SU-DHL-6 (cell line): ENCODE measurements at regions not wholly inside any gene's neighbourhood (a gene's known extent, or its start where the extent isn't known, plus 50 kb on each side); places are given as distances from the start of the nearest gene placed in this dataset.

Source experiments
- H2AFZ ChIP-seq: fragments of 200-600 bp; sonication (generic); 2 replicates; pipeline ENCODE4 v1.6.1; 2014; ENCODE audit warnings: low read depth, mild to moderate bottlenecking, moderate library complexity, mixed read lengths, antibody characterized with exemption, low read length; ENCODE audit not compliant: severe bottlenecking
- H3F3A ChIP-seq: fragments of 200-600 bp; shearing (Covaris generic); 2 replicates; pipeline ENCODE4 v1.6.0; 2016; ENCODE audit warnings: antibody characterized with exemption, mild to moderate bottlenecking; ENCODE audit not compliant: insufficient read depth
- H3K27ac ChIP-seq: fragments of 200-600 bp; sonication (generic); 2 replicates; pipeline ENCODE4 v1.5.1; 2016; ENCODE audit warnings: low read depth, mild to moderate bottlenecking, low read length, moderate library complexity, mixed read lengths
- H3K27me3 ChIP-seq: fragments of 200-600 bp; sonication (generic), shearing (Covaris generic); 2 replicates; pipeline ENCODE4 v1.6.0; 2014; ENCODE audit warnings: mild to moderate bottlenecking, low read length
- H3K36me3 ChIP-seq: fragments of 200-600 bp; sonication (generic); 2 replicates; pipeline ENCODE4 v1.6.1; 2014; ENCODE audit warnings: mild to moderate bottlenecking, low read length, mixed read lengths
- H3K4me2 ChIP-seq: fragments of 300-600, 200-600 bp; shearing (Covaris generic), sonication (generic); 2 replicates; pipeline ENCODE4 v1.6.0; 2014; ENCODE audit warnings: low read length, low read depth, mild to moderate bottlenecking; ENCODE audit not compliant: poor library complexity, severe bottlenecking
- H3K4me3 ChIP-seq: fragments of 200-600 bp; sonication (generic); 2 replicates; pipeline ENCODE4 v1.5.1; 2014; ENCODE audit warnings: antibody characterized with exemption, low read length, mild to moderate bottlenecking, mixed read lengths; ENCODE audit not compliant: insufficient read depth, poor library complexity, severe bottlenecking
- H3K79me2 ChIP-seq: fragments of 200-600 bp; sonication (generic); 2 replicates; pipeline ENCODE4 v1.6.1; 2014; ENCODE audit warnings: mild to moderate bottlenecking, low read length, moderate library complexity; ENCODE audit not compliant: insufficient read depth
- H3K9ac ChIP-seq: fragments of 200-600 bp; sonication (generic); 2 replicates; pipeline ENCODE4 v1.7.0; 2014; ENCODE audit warnings: mild to moderate bottlenecking, low read length
- H3K9me2 ChIP-seq: fragments of 200-600 bp; sonication (generic); replicated peaks from 2 replicates; pipeline ENCODE4 v1.6.1; 2014; ENCODE audit warnings: low read length; ENCODE audit not compliant: insufficient read depth
- H3K9me3 ChIP-seq: fragments of 200-600 bp; sonication (generic); 2 replicates; pipeline ENCODE4 v1.6.1; 2014; ENCODE audit warnings: low read length, mixed read lengths; ENCODE audit not compliant: insufficient read depth
- H4K20me1 ChIP-seq: fragments of 200-600 bp; sonication (generic); 2 replicates; pipeline ENCODE4 v1.6.1; 2014; ENCODE audit warnings: low read depth, mild to moderate bottlenecking, antibody characterized with exemption, low read length, moderate library complexity, mixed read lengths
- EZH2phosphoT487 ChIP-seq: fragments of 200-600 bp; sonication (generic), shearing (Covaris generic); conservative IDR thresholded peaks from 2 replicates; pipeline ENCODE4 v1.6.1; 2018; ENCODE audit warnings: mild to moderate bottlenecking, antibody characterized with exemption, low read length, moderate library complexity, mixed read lengths
- TF ChIP-seq, protein P1 (sequence below): fragments of 200-600 bp; sonication (generic); IDR thresholded peaks from one replicate; pipeline ENCODE4 v1.5.1; 2017; ENCODE audit warnings: antibody characterized with exemption, mild to moderate bottlenecking, low read length, moderate library complexity; ENCODE audit not compliant: insufficient read depth, poor library complexity, severe bottlenecking

DNA sequence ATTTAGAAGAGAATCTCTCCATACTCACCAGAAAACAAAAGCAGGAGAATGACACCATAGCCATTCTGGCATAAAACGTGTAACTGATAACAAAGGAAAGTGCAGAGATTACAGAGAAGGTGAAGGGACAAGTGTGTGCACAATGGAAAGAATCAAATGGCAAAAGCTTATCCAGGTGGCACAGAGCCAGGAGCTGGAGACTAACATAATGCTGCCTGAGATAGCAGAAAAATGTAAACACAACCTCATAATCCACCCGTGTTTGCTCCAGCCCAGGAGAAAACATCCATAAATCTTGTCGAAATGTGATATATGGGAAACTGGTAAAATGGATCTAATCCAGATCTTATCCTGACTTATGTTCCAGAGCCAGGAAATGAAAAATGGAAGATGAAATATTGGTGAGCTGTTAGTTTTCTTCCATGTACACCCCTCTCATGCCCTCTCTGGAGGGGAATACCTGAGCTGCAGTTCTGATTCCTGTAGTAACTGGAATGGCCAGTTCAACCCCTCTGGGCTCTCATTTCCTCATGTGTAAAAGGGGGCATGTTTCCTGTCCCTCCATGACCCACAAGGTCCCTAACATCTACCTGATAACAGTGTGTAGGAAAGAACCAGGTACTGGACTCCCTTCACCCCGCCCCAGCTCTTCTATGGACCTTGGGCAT lies 212.3 kb upstream of the DAPK1 start:
- H3K36me3 ChIP-seq = no peaks in the 10 kb centered on the region
- no peak overlapping the region for H2AFZ ChIP-seq
- no peak overlapping the region for H3K4me2 ChIP-seq
- no peaks in the 10 kb centered on the region for H3K9me3 ChIP-seq
- H3K27ac ChIP-seq = no peak overlapping the region
- TF ChIP-seq, protein P1, sequence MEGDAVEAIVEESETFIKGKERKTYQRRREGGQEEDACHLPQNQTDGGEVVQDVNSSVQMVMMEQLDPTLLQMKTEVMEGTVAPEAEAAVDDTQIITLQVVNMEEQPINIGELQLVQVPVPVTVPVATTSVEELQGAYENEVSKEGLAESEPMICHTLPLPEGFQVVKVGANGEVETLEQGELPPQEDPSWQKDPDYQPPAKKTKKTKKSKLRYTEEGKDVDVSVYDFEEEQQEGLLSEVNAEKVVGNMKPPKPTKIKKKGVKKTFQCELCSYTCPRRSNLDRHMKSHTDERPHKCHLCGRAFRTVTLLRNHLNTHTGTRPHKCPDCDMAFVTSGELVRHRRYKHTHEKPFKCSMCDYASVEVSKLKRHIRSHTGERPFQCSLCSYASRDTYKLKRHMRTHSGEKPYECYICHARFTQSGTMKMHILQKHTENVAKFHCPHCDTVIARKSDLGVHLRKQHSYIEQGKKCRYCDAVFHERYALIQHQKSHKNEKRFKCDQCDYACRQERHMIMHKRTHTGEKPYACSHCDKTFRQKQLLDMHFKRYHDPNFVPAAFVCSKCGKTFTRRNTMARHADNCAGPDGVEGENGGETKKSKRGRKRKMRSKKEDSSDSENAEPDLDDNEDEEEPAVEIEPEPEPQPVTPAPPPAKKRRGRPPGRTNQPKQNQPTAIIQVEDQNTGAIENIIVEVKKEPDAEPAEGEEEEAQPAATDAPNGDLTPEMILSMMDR = no peak
- no peak for TF ChIP-seq EZH2phosphoT487
- no peaks in the 10 kb centered on the region for H3K9me2 ChIP-seq
- no peak overlapping the region for H3K9ac ChIP-seq
- H3K27me3 ChIP-seq = no peaks in the 10 kb centered on the region
- no peaks in the 10 kb centered on the region for H3K79me2 ChIP-seq
- H3F3A ChIP-seq = no peaks in the 10 kb centered on the region
- H3K4me3 ChIP-seq = no peak overlapping the region
- H4K20me1 ChIP-seq = no peaks in the 10 kb centered on the region

GRCh38 chr9:87286506-87286905 lies 211.2 kb upstream of the DAPK1 start:
- Histone ChIP-seq H3K9me3 (no peaks in the 10 kb centered on the region), H3K9ac (no peak overlapping the region), H3K79me2 (no peaks in the 10 kb centered on the region), H3K27ac (no peak overlapping the region), H2AFZ (no peak overlapping the region), H4K20me1 (no peaks in the 10 kb centered on the region), H3K36me3 (no peaks in the 10 kb centered on the region), H3F3A (no peaks in the 10 kb centered on the region), H3K9me2 (no peaks in the 10 kb centered on the region), H3K4me3 (no peak overlapping the region), H3K4me2 (no peak overlapping the region), H3K27me3 (no peaks in the 10 kb centered on the region)
- TF ChIP-seq EZH2phosphoT487 = no peak
- TF ChIP-seq, protein P1 = no peak

GRCh38 chr9:87290241-87291052 lies 207.2 kb upstream of the DAPK1 start:
- no peaks in the 10 kb centered on the region for H3K9me2 ChIP-seq
- no peaks in the 10 kb centered on the region for H3K27me3 ChIP-seq
- H3K27ac ChIP-seq = no peak overlapping the region
- H3K79me2 ChIP-seq = no peaks in the 10 kb centered on the region
- no peak for TF ChIP-seq EZH2phosphoT487
- TF ChIP-seq, protein P1 = no peak
- H3K36me3 ChIP-seq = no peaks in the 10 kb centered on the region
- no peaks in the 10 kb centered on the region for H3K9me3 ChIP-seq
- H3K4me3 ChIP-seq = no peak overlapping the region
- no peak overlapping the region for H3K4me2 ChIP-seq
- H3F3A ChIP-seq = no peaks in the 10 kb centered on the region
- no peak overlapping the region for H2AFZ ChIP-seq
- no peak overlapping the region for H3K9ac ChIP-seq
- H4K20me1 ChIP-seq = no peaks in the 10 kb centered on the region
